DND-41 (cell line): ENCODE measurements at regions not wholly inside any gene's neighbourhood (a gene's known extent, or its start where the extent isn't known, plus 50 kb on each side); places are given as distances from the start of the nearest gene placed in this dataset.

Experiments
- EZH2 ChIP-seq: IDR thresholded peaks from 3 replicates; pipeline ENCODE4 v1.6.1; 2012; ENCODE audit warnings: borderline replicate concordance, low read depth, mild to moderate bottlenecking, moderate library complexity, low read length, inconsistent platforms; ENCODE audit not compliant: severe bottlenecking
- TF ChIP-seq, protein P1 (sequence below): IDR thresholded peaks from 2 replicates; pipeline ENCODE4 v1.5.1; 2012; ENCODE audit warnings: borderline replicate concordance, low read length, moderate library complexity, mild to moderate bottlenecking; ENCODE audit not compliant: poor library complexity, severe bottlenecking; ENCODE audit errors: extremely low read depth

DNA sequence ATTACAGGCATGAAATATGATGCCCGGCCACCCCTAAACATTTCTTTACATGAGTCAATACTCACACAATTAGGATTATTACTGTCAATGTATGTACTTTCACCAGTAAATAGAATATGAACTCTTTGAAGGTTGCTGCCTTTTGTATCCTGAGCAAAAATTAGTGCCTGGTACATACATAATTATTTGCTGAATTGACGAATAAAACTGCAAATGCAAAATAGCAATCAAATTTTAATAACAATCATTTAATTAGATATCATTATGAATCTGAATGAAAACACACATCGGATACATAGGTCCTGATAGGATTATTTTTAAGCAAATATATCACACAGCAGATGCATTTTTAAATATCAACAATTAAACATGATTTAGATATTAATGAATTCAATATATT, 253.1 kb upstream of the HSFY2 start:
- TF ChIP-seq, protein P1, sequence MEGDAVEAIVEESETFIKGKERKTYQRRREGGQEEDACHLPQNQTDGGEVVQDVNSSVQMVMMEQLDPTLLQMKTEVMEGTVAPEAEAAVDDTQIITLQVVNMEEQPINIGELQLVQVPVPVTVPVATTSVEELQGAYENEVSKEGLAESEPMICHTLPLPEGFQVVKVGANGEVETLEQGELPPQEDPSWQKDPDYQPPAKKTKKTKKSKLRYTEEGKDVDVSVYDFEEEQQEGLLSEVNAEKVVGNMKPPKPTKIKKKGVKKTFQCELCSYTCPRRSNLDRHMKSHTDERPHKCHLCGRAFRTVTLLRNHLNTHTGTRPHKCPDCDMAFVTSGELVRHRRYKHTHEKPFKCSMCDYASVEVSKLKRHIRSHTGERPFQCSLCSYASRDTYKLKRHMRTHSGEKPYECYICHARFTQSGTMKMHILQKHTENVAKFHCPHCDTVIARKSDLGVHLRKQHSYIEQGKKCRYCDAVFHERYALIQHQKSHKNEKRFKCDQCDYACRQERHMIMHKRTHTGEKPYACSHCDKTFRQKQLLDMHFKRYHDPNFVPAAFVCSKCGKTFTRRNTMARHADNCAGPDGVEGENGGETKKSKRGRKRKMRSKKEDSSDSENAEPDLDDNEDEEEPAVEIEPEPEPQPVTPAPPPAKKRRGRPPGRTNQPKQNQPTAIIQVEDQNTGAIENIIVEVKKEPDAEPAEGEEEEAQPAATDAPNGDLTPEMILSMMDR: no peak
- TF ChIP-seq EZH2: no peak
